SK-N-SH treated with all-trans-retinoic acid at 6 μM for 48 hours (cell line): ENCODE measurements at regions not wholly inside any gene's neighbourhood (a gene's known extent, or its start where the extent isn't known, plus 50 kb on each side); places are given as distances from the start of the nearest gene placed in this dataset.

Source experiments
- ATAC-seq: fragments of 200-7000 bp; cut with Tn5 transposase; 3 replicates; pipeline ENCODE4 v1.9.1; 2020; ENCODE audit warnings: mild to moderate bottlenecking, moderate library complexity
- ARNTL ChIP-seq: fragments of 450-650 bp; formaldehyde crosslinking; IDR thresholded peaks from 2 replicates; pipeline ENCODE4 v1.5.0; 2020; ENCODE audit warnings: low read depth, mild to moderate bottlenecking, moderate library complexity, borderline replicate concordance
- BACH2 ChIP-seq: fragments of 250-450 bp; sonication (Bioruptor Pico); IDR thresholded peaks from 2 replicates; pipeline ENCODE4 v1.9.0; 2021; ENCODE audit warnings: mild to moderate bottlenecking, borderline replicate concordance
- CREB5 ChIP-seq: fragments of 250-450 bp; sonication (Bioruptor Pico); IDR thresholded peaks from 2 replicates; pipeline ENCODE4 v1.5.1; 2020; ENCODE audit warnings: low read depth, mild to moderate bottlenecking, moderate library complexity
- CSDC2 ChIP-seq: fragments of 250-450 bp; sonication (Bioruptor Pico); IDR thresholded peaks from 2 replicates; pipeline ENCODE4 v1.5.0; 2020; ENCODE audit warnings: mild to moderate bottlenecking, moderate library complexity
- CSRNP3 ChIP-seq: fragments of 250-450 bp; sonication (Bioruptor Pico); IDR thresholded peaks from 2 replicates; pipeline ENCODE4 v1.5.1; 2021; ENCODE audit warnings: mild to moderate bottlenecking, moderate library complexity
- ESRRG ChIP-seq: fragments of 250-450 bp; sonication (Bioruptor Pico); IDR thresholded peaks from 2 replicates; pipeline ENCODE4 v1.6.1; 2021; ENCODE audit warnings: mild to moderate bottlenecking
- GLIS3 ChIP-seq: fragments of 250-450 bp; sonication (Bioruptor Pico); IDR thresholded peaks from 2 replicates; pipeline ENCODE4 v1.5.0; 2020; ENCODE audit warnings: mild to moderate bottlenecking, moderate library complexity
- ISL1 ChIP-seq: fragments of 250-450 bp; sonication (Bioruptor Pico); IDR thresholded peaks from 2 replicates; pipeline ENCODE4 v2.1.2; 2022; ENCODE audit warnings: mild to moderate bottlenecking, moderate library complexity
- OSR1 ChIP-seq: fragments of 250-450 bp; sonication (Bioruptor Pico); IDR thresholded peaks from 2 replicates; pipeline ENCODE4 v1.8.0; 2022; ENCODE audit warnings: moderate library complexity, mild to moderate bottlenecking, inconsistent platforms
- PPARA ChIP-seq: fragments of 250-450 bp; sonication (Bioruptor Pico); IDR thresholded peaks from 2 replicates; pipeline ENCODE4 v1.5.0; 2020; ENCODE audit warnings: mild to moderate bottlenecking, borderline replicate concordance
- RARB ChIP-seq: fragments of 250-450 bp; sonication (Bioruptor Pico); IDR thresholded peaks from 2 replicates; pipeline ENCODE4 v1.8.0; 2021; ENCODE audit warnings: mild to moderate bottlenecking, moderate library complexity
- SNAI2 ChIP-seq: fragments of 250-450 bp; sonication (Bioruptor Pico); IDR thresholded peaks from 2 replicates; pipeline ENCODE4 v1.5.0; 2020; ENCODE audit warnings: mild to moderate bottlenecking, moderate library complexity
- TCF4 ChIP-seq: fragments of 250-450 bp; sonication (Bioruptor Pico); IDR thresholded peaks from 2 replicates; pipeline ENCODE4 v1.8.0; 2021; ENCODE audit warnings: mild to moderate bottlenecking, moderate library complexity, borderline replicate concordance
- TOX ChIP-seq: fragments of 250-450 bp; sonication (Bioruptor Pico); IDR thresholded peaks from 2 replicates; pipeline ENCODE4 v1.8.0; 2021; ENCODE audit warnings: mild to moderate bottlenecking, moderate library complexity, borderline replicate concordance
- ZC3H10 ChIP-seq: fragments of 250-450 bp; sonication (Bioruptor Pico); IDR thresholded peaks from 2 replicates; pipeline ENCODE4 v1.5.1; 2021; ENCODE audit warnings: mild to moderate bottlenecking, moderate library complexity
- ZFP3 ChIP-seq: fragments of 250-450 bp; sonication (Bioruptor Pico); IDR thresholded peaks from 2 replicates; pipeline ENCODE4 v1.5.0; 2020; ENCODE audit warnings: mild to moderate bottlenecking, moderate library complexity
- ZFP30 ChIP-seq: fragments of 450-650 bp; formaldehyde crosslinking; IDR thresholded peaks from 2 replicates; pipeline ENCODE4 v1.5.0; 2022; ENCODE audit warnings: mild to moderate bottlenecking, moderate library complexity
- ZNF565 ChIP-seq: fragments of 450-650 bp; formaldehyde crosslinking; conservative IDR thresholded peaks from 2 replicates; pipeline ENCODE4 v1.5.0; 2020; ENCODE audit warnings: low read depth, mild to moderate bottlenecking, moderate library complexity
- ZNF70 ChIP-seq: fragments of 450-650 bp; formaldehyde crosslinking; IDR thresholded peaks from 2 replicates; pipeline ENCODE4 v1.5.0; 2020; ENCODE audit warnings: mild to moderate bottlenecking, moderate library complexity
- ZNF8 ChIP-seq: fragments of 450-650 bp; formaldehyde crosslinking; IDR thresholded peaks from 2 replicates; pipeline ENCODE4 v1.5.0; 2020; ENCODE audit warnings: mild to moderate bottlenecking, moderate library complexity
- TF ChIP-seq, protein P1 (sequence below): fragments of 250-450 bp; sonication (Bioruptor Pico); IDR thresholded peaks from 2 replicates; pipeline ENCODE4 v1.8.0; 2020; ENCODE audit warnings: mild to moderate bottlenecking, moderate library complexity, borderline replicate concordance
- TF ChIP-seq, protein P2 (sequence below): fragments of 250-450 bp; sonication (Bioruptor Pico); IDR thresholded peaks from 2 replicates; pipeline ENCODE4 v1.8.0; 2021; ENCODE audit warnings: low read depth, mild to moderate bottlenecking, moderate library complexity, borderline replicate concordance
- TF ChIP-seq, protein P3 (sequence below): fragments of 250-450 bp; sonication (Bioruptor Pico); IDR thresholded peaks from 2 replicates; pipeline ENCODE4 v1.5.0; 2020; ENCODE audit warnings: mild to moderate bottlenecking, moderate library complexity

DNA sequence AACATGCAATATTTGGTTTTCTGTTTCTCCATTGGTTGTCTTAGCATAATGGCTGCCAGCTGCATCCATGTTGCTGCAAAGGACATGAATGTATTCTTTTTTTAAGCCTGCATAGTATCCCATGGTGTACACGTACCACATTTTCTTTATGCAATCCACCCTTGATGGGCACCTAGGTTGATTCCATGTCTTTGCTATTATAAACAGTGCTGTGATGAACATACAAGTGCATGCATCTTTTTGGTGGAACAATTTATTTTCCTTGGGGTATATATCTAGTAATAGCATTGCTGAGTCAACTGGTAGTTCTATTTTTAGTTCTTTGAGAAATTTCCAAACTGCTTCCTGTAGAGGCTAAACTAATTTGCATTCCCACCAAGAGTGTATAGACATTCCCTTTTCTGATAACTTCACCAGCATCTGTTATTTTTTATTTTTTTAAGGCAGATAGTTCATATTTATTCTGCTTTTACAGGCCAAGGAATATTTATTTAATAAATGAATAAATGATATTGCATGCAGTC is 62.4 kb upstream of the NPHP3 start (continued):
- no peak for TF ChIP-seq TCF4 (CRISPR knock-in tag)

DNA sequence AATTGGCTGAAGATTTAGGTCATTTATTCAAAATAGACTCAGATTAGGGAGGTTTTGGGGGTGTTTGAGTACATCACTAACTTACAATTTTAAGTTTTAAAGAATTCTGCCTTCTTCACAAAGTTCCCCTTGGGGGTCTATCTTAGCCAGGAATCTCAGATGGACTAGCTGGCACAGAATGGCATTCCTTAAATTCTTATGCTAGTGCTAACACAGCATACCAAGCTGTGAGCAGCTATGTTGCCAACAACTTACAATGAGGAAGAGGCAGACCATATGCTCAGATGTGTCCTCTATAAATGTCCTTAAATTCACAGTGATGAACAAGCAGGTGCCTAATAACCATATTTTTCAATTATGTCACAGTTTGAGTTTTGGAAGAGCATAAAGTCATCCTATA is 60.9 kb upstream of the NPHP3 start:
- TF ChIP-seq TCF4 (CRISPR knock-in tag) = no peak
- TF ChIP-seq ISL1 (CRISPR knock-in tag) = peak; percentile 70
- ATAC-seq = peak; percentile 77; the same call in 2 of the 3 replicates

GRCh38 chr3:132781922-132782321 is 59.7 kb upstream of the NPHP3 start:
- no peak for ATAC-seq
- TF ChIP-seq CSDC2 (CRISPR knock-in tag) = no peak
- TF ChIP-seq CSRNP3 = no peak
- TF ChIP-seq ARNTL = no peak
- no peak for TF ChIP-seq BACH2
- TF ChIP-seq TCF4 (CRISPR knock-in tag) = no peak
- TF ChIP-seq, protein P1, sequence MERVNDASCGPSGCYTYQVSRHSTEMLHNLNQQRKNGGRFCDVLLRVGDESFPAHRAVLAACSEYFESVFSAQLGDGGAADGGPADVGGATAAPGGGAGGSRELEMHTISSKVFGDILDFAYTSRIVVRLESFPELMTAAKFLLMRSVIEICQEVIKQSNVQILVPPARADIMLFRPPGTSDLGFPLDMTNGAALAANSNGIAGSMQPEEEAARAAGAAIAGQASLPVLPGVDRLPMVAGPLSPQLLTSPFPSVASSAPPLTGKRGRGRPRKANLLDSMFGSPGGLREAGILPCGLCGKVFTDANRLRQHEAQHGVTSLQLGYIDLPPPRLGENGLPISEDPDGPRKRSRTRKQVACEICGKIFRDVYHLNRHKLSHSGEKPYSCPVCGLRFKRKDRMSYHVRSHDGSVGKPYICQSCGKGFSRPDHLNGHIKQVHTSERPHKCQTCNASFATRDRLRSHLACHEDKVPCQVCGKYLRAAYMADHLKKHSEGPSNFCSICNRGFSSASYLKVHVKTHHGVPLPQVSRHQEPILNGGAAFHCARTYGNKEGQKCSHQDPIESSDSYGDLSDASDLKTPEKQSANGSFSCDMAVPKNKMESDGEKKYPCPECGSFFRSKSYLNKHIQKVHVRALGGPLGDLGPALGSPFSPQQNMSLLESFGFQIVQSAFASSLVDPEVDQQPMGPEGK (CRISPR knock-in tag) = no peak
- TF ChIP-seq ZNF8 (CRISPR knock-in tag) = no peak
- TF ChIP-seq RARB (CRISPR knock-in tag) = no peak
- TF ChIP-seq, protein P2, sequence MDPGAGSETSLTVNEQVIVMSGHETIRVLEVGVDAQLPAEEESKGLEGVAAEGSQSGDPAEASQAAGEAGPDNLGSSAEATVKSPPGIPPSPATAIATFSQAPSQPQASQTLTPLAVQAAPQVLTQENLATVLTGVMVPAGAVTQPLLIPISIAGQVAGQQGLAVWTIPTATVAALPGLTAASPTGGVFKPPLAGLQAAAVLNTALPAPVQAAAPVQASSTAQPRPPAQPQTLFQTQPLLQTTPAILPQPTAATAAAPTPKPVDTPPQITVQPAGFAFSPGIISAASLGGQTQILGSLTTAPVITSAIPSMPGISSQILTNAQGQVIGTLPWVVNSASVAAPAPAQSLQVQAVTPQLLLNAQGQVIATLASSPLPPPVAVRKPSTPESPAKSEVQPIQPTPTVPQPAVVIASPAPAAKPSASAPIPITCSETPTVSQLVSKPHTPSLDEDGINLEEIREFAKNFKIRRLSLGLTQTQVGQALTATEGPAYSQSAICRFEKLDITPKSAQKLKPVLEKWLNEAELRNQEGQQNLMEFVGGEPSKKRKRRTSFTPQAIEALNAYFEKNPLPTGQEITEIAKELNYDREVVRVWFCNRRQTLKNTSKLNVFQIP (CRISPR knock-in tag) = no peak
- no peak for TF ChIP-seq PPARA (CRISPR knock-in tag)
- TF ChIP-seq ESRRG = no peak
- TF ChIP-seq, protein P3, sequence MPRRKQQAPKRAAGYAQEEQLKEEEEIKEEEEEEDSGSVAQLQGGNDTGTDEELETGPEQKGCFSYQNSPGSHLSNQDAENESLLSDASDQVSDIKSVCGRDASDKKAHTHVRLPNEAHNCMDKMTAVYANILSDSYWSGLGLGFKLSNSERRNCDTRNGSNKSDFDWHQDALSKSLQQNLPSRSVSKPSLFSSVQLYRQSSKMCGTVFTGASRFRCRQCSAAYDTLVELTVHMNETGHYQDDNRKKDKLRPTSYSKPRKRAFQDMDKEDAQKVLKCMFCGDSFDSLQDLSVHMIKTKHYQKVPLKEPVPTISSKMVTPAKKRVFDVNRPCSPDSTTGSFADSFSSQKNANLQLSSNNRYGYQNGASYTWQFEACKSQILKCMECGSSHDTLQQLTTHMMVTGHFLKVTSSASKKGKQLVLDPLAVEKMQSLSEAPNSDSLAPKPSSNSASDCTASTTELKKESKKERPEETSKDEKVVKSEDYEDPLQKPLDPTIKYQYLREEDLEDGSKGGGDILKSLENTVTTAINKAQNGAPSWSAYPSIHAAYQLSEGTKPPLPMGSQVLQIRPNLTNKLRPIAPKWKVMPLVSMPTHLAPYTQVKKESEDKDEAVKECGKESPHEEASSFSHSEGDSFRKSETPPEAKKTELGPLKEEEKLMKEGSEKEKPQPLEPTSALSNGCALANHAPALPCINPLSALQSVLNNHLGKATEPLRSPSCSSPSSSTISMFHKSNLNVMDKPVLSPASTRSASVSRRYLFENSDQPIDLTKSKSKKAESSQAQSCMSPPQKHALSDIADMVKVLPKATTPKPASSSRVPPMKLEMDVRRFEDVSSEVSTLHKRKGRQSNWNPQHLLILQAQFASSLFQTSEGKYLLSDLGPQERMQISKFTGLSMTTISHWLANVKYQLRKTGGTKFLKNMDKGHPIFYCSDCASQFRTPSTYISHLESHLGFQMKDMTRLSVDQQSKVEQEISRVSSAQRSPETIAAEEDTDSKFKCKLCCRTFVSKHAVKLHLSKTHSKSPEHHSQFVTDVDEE (CRISPR knock-in tag) = no peak
- TF ChIP-seq ZNF70 (CRISPR knock-in tag) = no peak
- no peak for TF ChIP-seq ZNF565 (CRISPR knock-in tag)
- no peak for TF ChIP-seq SNAI2 (CRISPR knock-in tag)
- TF ChIP-seq GLIS3 = no peak
- TF ChIP-seq ZC3H10 (CRISPR knock-in tag) = no peak
- TF ChIP-seq OSR1 = no peak

GRCh38 chr3:132777171-132777570 is 55.0 kb upstream of the NPHP3 start:
- ATAC-seq = no peak
- TF ChIP-seq ESRRG = no peak
- TF ChIP-seq CREB5 (CRISPR knock-in tag) = no peak
- TF ChIP-seq CSDC2 (CRISPR knock-in tag) = no peak
- TF ChIP-seq, protein P2 (CRISPR knock-in tag) = no peak
- TF ChIP-seq ZFP30 (CRISPR knock-in tag) = no peak
- TF ChIP-seq TCF4 (CRISPR knock-in tag) = no peak
- TF ChIP-seq RARB (CRISPR knock-in tag) = no peak
- TF ChIP-seq GLIS3 = no peak
- no peak for TF ChIP-seq ZNF565 (CRISPR knock-in tag)
- no peak for TF ChIP-seq SNAI2 (CRISPR knock-in tag)
- TF ChIP-seq TOX (CRISPR knock-in tag) = no peak
- TF ChIP-seq ZFP3 = no peak
